HEK293T (cell line): ENCODE measurements at regions not wholly inside any gene's neighbourhood (a gene's known extent, or its start where the extent isn't known, plus 50 kb on each side); places are given as distances from the start of the nearest gene placed in this dataset.

Source experiments
- CTCF ChIA-PET: fragments of 350-600 bp; formaldehyde crosslinking; extraction: SDS; loops from one replicate; lab custom pipeline; 2021; ENCODE audit warnings: antibody characterized with exemption, inconsistent platforms; lab: Yijun Ruan, JAX
- POLR2A ChIA-PET: fragments of 350-600 bp; formaldehyde crosslinking; extraction: SDS; loops from one replicate; lab custom pipeline; 2020; ENCODE audit warnings: antibody characterized with exemption, inconsistent platforms; lab: Yijun Ruan, JAX
- DNase-seq: peaks from one replicate; pipeline ENCODE4 v3.0.0; 2012; ENCODE audit warnings: mixed read lengths; ENCODE audit errors: extremely low spot score
- ARNT ChIP-seq: fragments of 450-650 bp; IDR thresholded peaks from 2 replicates; pipeline ENCODE4 v1.6.1; 2017; ENCODE audit warnings: mild to moderate bottlenecking
- BHLHE40 ChIP-seq: fragments of 450-650 bp; IDR thresholded peaks from 2 replicates; pipeline ENCODE4 v1.6.1; 2016; ENCODE audit warnings: mild to moderate bottlenecking, moderate library complexity, borderline replicate concordance
- CTBP1 ChIP-seq: fragments of 450-650 bp; IDR thresholded peaks from 2 replicates; pipeline ENCODE4 v1.6.1; 2016; ENCODE audit warnings: borderline replicate concordance
- ELF4 ChIP-seq: fragments of 450-650 bp; IDR thresholded peaks from 2 replicates; pipeline ENCODE4 v1.6.1; 2017; ENCODE audit warnings: antibody characterized with exemption
- FOXA1 ChIP-seq: fragments of 450-650 bp; IDR thresholded peaks from 2 replicates; pipeline ENCODE4 v1.6.1; 2016; ENCODE audit warnings: mild to moderate bottlenecking
- FOXK2 ChIP-seq: fragments of 450-650 bp; IDR thresholded peaks from 2 replicates; pipeline ENCODE4 v1.6.1; 2016; ENCODE audit warnings: mild to moderate bottlenecking
- FOXM1 ChIP-seq: fragments of 450-650 bp; IDR thresholded peaks from 2 replicates; pipeline ENCODE4 v1.6.1; 2017; ENCODE audit warnings: mild to moderate bottlenecking, borderline replicate concordance
- HDGF ChIP-seq: fragments of 450-650 bp; IDR thresholded peaks from 2 replicates; pipeline ENCODE4 v1.6.1; 2017; ENCODE audit warnings: antibody characterized with exemption, borderline replicate concordance
- L3MBTL2 ChIP-seq: fragments of 450-650 bp; conservative IDR thresholded peaks from 2 replicates; pipeline ENCODE4 v1.6.1; 2016; ENCODE audit warnings: mild to moderate bottlenecking
- LEF1 ChIP-seq: fragments of 450-650 bp; IDR thresholded peaks from 2 replicates; pipeline ENCODE4 v1.6.1; 2017; ENCODE audit warnings: mild to moderate bottlenecking, borderline replicate concordance
- NFRKB ChIP-seq: fragments of 450-650 bp; IDR thresholded peaks from 2 replicates; pipeline ENCODE4 v1.6.1; 2016; ENCODE audit warnings: mild to moderate bottlenecking, moderate library complexity
- PKNOX1 ChIP-seq: fragments of 450-650 bp; IDR thresholded peaks from 2 replicates; pipeline ENCODE4 v1.6.1; 2016
- SP1 ChIP-seq: fragments of 450-650 bp; IDR thresholded peaks from 2 replicates; pipeline ENCODE4 v1.6.1; 2017
- SUZ12 ChIP-seq: fragments of 450-650 bp; IDR thresholded peaks from 2 replicates; pipeline ENCODE4 v1.6.1; 2016; ENCODE audit warnings: mild to moderate bottlenecking
- TARDBP ChIP-seq: fragments of 450-650 bp; IDR thresholded peaks from 2 replicates; pipeline ENCODE4 v1.6.1; 2016
- ZNF384 ChIP-seq: fragments of 450-650 bp; IDR thresholded peaks from 2 replicates; pipeline ENCODE4 v1.6.1; 2016

GRCh38 chr12:91810077-91810476 is 335.6 kb downstream of the BTG1 start:
- ChIA-PET POLR2A (no interaction called here), CTCF (interaction anchor here (0.6 kb wide), 1 partner anchor 11 kb away, joined by 3 read pairs; no protein-coding TSS in a partner anchor)
- no peak for TF ChIP-seq FOXA1
- TF ChIP-seq L3MBTL2 = no peak
- TF ChIP-seq SUZ12 = no peak
- TF ChIP-seq ARNT = no peak
- no peak for DNase-seq

DNA sequence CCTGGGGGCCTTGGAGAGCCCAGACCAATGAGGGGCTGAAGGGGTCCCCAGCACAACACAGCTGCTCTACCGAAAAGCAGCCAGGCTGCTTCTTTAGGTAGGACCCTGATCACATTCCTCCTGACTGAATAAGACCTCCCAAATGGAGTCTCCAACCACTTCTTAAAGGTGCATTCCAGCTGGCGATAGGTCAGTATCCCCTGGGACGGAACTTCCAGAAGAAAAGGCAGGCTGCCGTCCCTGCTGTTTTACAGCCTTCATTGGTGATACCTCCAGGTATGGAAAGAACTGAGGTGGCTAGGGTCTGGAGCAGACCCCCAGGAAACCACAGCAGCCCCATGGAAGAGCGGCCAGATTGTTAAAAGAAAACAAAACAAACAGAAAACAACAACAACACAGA is 340.6 kb downstream of the BTG1 start:
- CTCF ChIA-PET = no interaction called here
- POLR2A ChIA-PET = no interaction called here
- DNase-seq = no peak
- no peak for TF ChIP-seq FOXA1
- TF ChIP-seq CTBP1 = no peak
- no peak for TF ChIP-seq SUZ12
- no peak for TF ChIP-seq HDGF
- TF ChIP-seq LEF1 = no peak
- TF ChIP-seq L3MBTL2 = no peak

DNA sequence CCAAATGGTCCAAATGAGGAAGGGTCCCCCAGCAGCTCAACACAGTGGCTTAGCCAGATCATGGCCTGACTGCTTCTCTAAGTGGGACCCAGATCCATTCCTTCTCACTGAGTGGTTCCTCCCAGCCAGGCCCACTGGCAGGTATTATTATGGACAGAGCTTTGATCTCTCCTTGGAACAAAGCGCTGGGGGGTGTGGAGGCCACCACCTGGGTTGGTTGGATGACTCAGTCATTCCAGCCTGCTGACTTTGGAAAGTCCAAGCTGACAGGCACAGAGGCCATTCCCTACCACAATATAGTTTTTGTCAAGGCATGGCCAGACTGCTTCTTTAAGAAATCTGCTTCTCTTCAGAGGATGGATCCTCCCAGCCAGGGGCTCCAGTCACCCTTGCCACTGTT is 341.1 kb downstream of the BTG1 start:
- no peak for DNase-seq
- POLR2A ChIA-PET = no interaction called here
- TF ChIP-seq ELF4 (no peak), ARNT (no peak), CTBP1 (no peak), NFRKB (no peak), TARDBP (no peak), FOXM1 (no peak), SUZ12 (no peak), PKNOX1 (no peak), SP1 (no peak), HDGF (no peak), ZNF384 (no peak)
- CTCF ChIA-PET = no interaction called here

DNA sequence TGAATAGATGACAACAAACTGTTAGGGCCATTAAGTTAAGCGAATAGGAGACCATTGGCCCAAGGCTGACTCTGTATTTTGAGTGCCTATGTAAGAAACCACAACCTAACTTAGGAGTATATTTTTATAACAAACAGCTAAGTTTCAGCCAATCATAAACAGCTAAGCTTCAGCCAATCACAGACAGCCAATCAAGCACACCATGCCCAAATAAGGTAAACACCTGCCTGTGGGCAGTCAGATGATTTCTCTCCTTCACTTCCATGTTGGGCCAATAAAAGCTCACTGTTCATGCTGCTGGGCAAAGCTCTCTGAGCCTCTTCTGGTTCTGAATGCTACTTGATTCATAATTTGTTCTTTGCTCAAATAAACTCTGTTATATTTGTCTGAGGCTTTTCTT is 344.6 kb downstream of the BTG1 start:
- POLR2A ChIA-PET = no interaction called here
- no peak for DNase-seq
- CTCF ChIA-PET = no interaction called here
- TF ChIP-seq SP1 (no peak), FOXK2 (no peak), FOXA1 (no peak), TARDBP (no peak), PKNOX1 (no peak), HDGF (no peak), LEF1 (no peak), BHLHE40 (no peak), ELF4 (no peak), L3MBTL2 (no peak), ZNF384 (no peak), FOXM1 (no peak), CTBP1 (no peak), SUZ12 (no peak), ARNT (no peak), NFRKB (no peak)

DNA sequence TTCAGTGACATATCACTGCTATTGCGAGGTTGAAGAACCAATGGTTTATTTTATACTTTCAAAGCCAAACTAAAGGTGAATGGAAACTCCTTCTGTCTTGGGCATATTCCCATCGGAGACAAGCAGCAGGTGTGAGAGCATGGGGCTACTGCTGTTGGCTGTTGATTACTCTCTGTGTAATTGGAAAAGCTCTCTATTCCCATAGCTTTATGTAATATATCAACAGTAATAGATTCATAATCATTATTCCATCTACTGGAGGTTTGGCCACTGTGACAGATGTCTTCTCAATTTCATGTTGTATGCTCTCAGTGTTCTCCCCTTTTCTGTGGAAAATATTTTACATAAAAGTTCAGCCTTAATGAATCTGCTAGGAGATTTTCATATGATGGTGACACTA is 352.0 kb downstream of the BTG1 start:
- ChIA-PET CTCF (interaction anchor here (0.6 kb wide), 1 partner anchor 18 kb away, joined by 3 read pairs; no protein-coding TSS in a partner anchor), POLR2A (no interaction called here)
- TF ChIP-seq L3MBTL2 (no peak), TARDBP (no peak), NFRKB (no peak), FOXA1 (no peak), FOXM1 (no peak), SP1 (no peak), HDGF (no peak), BHLHE40 (no peak), ZNF384 (no peak), FOXK2 (no peak), LEF1 (no peak), ELF4 (no peak), PKNOX1 (no peak), ARNT (no peak), SUZ12 (no peak), CTBP1 (no peak)
- no peak for DNase-seq

GRCh38 chr12:91792597-91792996 is 353.0 kb downstream of the BTG1 start:
- POLR2A ChIA-PET = no interaction called here
- CTCF ChIA-PET = no interaction called here
- DNase-seq = no peak
- TF ChIP-seq FOXA1 = no peak
- no peak for TF ChIP-seq ARNT
- TF ChIP-seq CTBP1 = no peak
- no peak for TF ChIP-seq NFRKB
- TF ChIP-seq TARDBP = no peak
- TF ChIP-seq BHLHE40 = no peak
- no peak for TF ChIP-seq ELF4
- TF ChIP-seq HDGF = no peak
- no peak for TF ChIP-seq PKNOX1
